NCI-H1417 treated with DMSO at 0.1 percent for 48 hours (cell line): ENCODE measurements at regions not wholly inside any gene's neighbourhood (a gene's known extent, or its start where the extent isn't known, plus 50 kb on each side); places are given as distances from the start of the nearest gene placed in this dataset.

ENCODE experiments used
- DNase-seq: peaks from one replicate; lab custom pipeline; 2025; lab: John Stamatoyannopoulos, UW

DNA sequence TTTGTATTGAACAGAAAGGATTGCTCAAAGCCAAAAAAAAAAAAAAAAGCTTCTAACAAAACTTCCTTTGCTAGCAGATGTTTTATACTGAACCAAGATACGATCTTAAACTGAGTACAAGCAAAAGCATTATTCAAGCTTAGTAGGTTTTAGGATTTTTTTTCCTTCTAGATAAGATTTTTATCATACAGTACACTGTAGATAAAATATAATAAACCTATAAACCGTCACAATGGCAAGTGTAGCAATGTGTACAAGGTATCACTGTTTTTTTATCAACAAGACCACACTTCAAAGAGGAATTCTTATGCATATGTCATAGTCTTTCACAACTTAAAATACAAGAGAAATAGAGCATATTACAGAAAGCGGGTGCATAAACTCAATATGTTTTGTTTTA, 56.5 kb upstream of the TRPM3 start:
- no peak for DNase-seq

DNA sequence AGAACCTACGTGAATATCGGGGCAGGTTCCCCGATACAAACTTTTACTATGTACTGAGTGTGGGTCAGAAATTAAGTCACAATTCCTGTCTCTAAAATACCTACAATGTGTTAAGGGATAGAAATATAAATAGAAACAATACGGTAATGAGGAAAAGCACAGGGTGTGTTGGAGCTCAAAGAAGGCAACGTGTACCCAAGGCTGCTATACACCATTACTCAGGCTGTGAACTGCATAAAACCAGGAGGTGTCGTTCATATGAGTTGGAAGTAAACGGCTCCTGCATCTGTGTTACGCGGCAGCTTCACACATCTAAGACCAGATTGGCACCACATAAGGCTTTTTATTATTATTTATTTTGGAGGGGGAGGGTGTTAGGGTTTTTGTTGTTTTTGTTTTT, 50.1 kb upstream of the TRPM3 start:
- DNase-seq: no peak
